ENCODE measurements at regions not wholly inside any gene's neighbourhood (a gene's known extent, or its start where the extent isn't known, plus 50 kb on each side); places are given as distances from the start of the nearest gene placed in this dataset.

DNA sequence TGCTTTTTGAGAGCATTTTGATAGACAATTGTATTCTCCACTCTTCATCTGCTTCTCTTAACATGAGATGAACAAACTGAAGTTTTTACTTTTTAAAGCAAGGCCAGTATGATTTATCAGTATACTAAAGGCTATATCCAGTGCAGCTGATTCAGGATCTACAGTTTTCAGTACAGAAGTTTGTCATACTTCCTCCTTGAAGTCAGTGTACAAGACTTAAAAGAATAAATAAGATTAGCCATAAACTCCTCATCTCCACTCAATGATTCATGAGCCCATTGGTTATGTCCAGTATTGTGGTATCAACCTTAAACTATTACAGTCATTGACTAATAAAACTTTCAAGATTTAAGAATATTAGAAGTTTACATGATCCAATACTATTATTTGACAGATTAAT, 374.8 kb upstream of the EPHA7 start:
- TF ChIP-seq YY1 (IDR thresholded peaks at IDR 0.05; ENCODE audit: insufficient read depth, insufficient read length) (no peak), ZNF274 (IDR thresholded peaks at IDR 0.05; ENCODE audit: low read depth, low read length) (no peak), SUZ12 (IDR thresholded peaks at IDR 0.05; ENCODE audit: extremely low read depth, insufficient read depth, insufficient read length) (no peak)

All from NT2/D1 (cell line).